ENCODE measurements at regions not wholly inside any gene's neighbourhood (a gene's known extent, or its start where the extent isn't known, plus 50 kb on each side); places are given as distances from the start of the nearest gene placed in this dataset.

- Histone ChIP-seq H3K4me1 (no peaks in the 10 kb centered on the region), H3K27me3 (no peaks in the 10 kb centered on the region), H3K4me3 (no peak overlapping the region), H3K36me3 (no peaks in the 10 kb centered on the region), H3K9me3 (no peaks in the 10 kb centered on the region), H3K27ac (no peak overlapping the region)
- TF ChIP-seq CTCF (IDR thresholded peaks at IDR 0.05): no peak
- DNase-seq (ENCODE audit: low spot score): no peak
Observed at GRCh38 chr4:100288161-100288560, 97.9 kb upstream of the DDIT4L start.

GRCh38 chr4:100287534-100287933 lies 97.3 kb upstream of the DDIT4L start:
- DNase-seq (ENCODE audit: low spot score): no peak
- Histone ChIP-seq H3K27ac (no peak overlapping the region), H3K36me3 (no peaks in the 10 kb centered on the region), H3K4me1 (no peaks in the 10 kb centered on the region), H3K27me3 (no peaks in the 10 kb centered on the region), H3K4me3 (no peak overlapping the region), H3K9me3 (no peaks in the 10 kb centered on the region)
- no peak for TF ChIP-seq CTCF (IDR thresholded peaks at IDR 0.05)

GRCh38 chr4:100286636-100287035 lies 96.4 kb upstream of the DDIT4L start:
- Histone ChIP-seq H3K36me3 (no peaks in the 10 kb centered on the region), H3K9me3 (no peaks in the 10 kb centered on the region), H3K4me3 (no peak overlapping the region), H3K27ac (no peak overlapping the region), H3K4me1 (no peaks in the 10 kb centered on the region), H3K27me3 (no peaks in the 10 kb centered on the region)
- DNase-seq (ENCODE audit: low spot score): no peak
- TF ChIP-seq CTCF (IDR thresholded peaks at IDR 0.05): no peak

GRCh38 chr4:100285121-100285520 lies 94.9 kb upstream of the DDIT4L start:
- Histone ChIP-seq H3K4me3 (no peak overlapping the region), H3K4me1 (no peaks in the 10 kb centered on the region), H3K36me3 (no peaks in the 10 kb centered on the region), H3K9me3 (no peaks in the 10 kb centered on the region), H3K27me3 (no peaks in the 10 kb centered on the region), H3K27ac (no peak overlapping the region)
- no peak for DNase-seq (ENCODE audit: low spot score)
- no peak for TF ChIP-seq CTCF (IDR thresholded peaks at IDR 0.05)

GRCh38 chr4:100284129-100284880 lies 94.0 kb upstream of the DDIT4L start:
- Histone ChIP-seq H3K9me3 (no peaks in the 10 kb centered on the region), H3K27me3 (no peaks in the 10 kb centered on the region), H3K4me1 (no peaks in the 10 kb centered on the region), H3K27ac (no peak overlapping the region), H3K4me3 (no peak overlapping the region), H3K36me3 (no peaks in the 10 kb centered on the region)
- no peak for DNase-seq (ENCODE audit: low spot score)
- no peak for TF ChIP-seq CTCF (IDR thresholded peaks at IDR 0.05)

- DNase-seq (ENCODE audit: low spot score): no peak
- Histone ChIP-seq H3K27me3 (no peaks in the 10 kb centered on the region), H3K9me3 (no peaks in the 10 kb centered on the region), H3K36me3 (no peaks in the 10 kb centered on the region), H3K4me1 (no peaks in the 10 kb centered on the region), H3K27ac (no peak overlapping the region), H3K4me3 (no peak overlapping the region)
- no peak for TF ChIP-seq CTCF (IDR thresholded peaks at IDR 0.05)
Observed at GRCh38 chr4:100280807-100281206, 90.5 kb upstream of the DDIT4L start.
